AG20443 (cell line): ENCODE measurements at regions not wholly inside any gene's neighbourhood (a gene's known extent, or its start where the extent isn't known, plus 50 kb on each side); places are given as distances from the start of the nearest gene placed in this dataset.

Source experiments
- DNase-seq: peaks from one replicate; pipeline ENCODE4 v3.0.0; 2012; ENCODE audit warnings: low spot score, mixed read lengths

DNA sequence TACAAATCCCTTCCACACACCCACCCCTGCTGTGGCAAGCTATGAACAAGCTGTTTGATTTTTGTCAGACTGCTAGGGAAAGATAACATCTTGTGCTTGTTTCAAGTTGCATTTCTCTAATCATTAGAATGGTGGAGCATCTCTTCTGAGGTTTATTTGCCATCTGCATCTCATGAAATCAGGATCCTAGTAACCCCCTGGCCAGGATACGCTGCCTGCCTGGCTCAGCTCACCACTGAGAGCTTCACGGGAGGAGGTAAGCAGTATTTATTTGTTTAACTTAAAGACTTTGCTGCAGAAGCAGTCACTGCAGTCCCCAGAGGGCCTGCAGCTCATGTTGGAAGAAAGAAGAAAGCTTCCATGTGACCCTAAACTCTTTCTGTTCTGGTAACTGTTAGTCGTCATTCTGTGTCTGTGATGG, 83.3 kb upstream of the CXCL14 start:
- no peak for DNase-seq

DNA sequence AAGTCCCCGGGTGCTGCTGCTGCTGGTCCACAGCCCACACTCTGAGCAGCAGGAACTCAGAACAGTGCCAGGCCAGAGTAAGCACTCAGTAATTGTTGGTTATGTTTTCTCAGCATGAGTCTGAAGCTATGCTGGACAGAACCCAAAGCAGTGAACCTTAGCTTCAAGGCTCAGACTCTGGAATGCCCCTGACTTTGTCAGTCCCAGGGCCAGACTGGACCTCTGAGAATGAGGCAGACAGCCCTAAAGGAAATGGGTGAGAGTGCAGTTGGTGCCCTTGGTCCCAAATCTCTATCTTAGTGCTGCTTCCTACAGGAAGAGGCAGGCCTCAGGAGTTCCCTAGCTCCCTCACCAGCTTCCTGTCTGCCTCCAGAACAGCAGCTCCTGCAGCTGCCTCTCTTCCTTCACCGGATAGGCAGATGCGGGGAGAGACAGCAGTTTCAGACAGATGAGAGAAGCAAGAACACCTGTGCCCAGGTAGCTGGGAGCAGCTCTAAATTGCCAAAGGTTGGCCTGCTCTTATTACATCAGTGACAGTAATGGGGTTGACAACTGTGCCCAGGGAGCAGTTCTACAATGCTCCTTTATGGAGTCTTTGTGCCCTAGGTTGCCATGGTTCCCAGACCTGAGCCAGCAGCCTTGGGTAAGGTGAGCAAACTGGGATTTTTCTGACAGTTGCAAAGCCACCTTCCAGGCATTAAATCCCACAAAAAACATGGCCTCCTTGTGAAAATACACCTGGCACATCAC, 82.2 kb upstream of the CXCL14 start:
- no peak for DNase-seq

DNA sequence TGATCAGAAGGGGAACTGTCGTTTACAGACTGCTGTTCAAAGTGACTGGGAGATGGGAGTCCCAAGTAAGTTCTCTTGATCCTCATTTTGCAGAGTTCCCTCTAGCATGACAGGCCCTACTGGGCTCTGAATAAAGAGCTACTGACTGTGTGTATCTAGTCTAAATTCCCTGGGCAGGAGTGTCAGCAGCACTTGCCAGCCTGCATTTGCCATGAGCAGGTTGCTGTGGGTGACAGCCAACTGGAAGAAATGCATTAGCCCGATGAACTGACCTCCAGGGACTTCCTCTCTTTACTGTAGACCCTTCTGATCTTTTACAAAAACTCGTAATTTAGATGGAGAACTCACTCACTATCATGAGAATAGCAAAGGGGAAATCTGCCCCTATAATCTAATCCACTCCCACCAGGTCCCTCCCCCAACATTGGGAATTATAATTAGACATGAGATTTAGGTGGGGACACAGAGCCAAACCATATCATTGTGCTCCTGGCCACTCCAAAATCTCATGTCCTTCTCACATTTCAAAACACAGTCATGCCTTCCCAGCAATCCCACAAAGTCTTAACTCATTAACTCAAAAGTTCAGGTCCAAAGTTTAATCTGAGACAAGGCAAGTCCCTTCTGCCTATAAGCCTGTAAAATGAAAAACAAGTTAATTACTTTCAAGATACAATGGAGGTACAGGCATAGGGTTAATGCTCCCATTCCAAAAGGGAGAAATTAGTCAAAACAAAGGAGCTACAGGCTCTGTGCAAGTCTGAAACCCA, 78.9 kb upstream of the CXCL14 start:
- DNase-seq: no peak

DNA sequence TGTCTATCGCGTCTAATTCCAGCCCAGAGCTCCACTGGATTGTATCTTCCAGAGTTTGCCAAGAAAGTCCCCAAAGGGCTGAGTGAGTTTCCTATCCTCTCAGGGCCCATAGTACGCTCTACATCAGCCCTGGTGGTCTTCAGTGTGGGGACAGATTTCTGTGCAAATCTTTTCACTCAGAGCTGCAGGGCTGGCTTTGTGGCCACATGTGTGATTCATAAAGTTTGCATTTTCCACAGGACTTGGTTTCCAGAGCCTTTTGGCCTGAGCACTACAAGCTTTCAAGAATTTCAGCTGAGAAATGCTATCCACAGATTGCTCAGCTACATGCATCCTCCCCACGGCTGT, 76.7 kb upstream of the CXCL14 start:
- no peak for DNase-seq

GRCh38 chr5:135654761-135655467, 76.1 kb upstream of the CXCL14 start:
- DNase-seq: no peak

DNA sequence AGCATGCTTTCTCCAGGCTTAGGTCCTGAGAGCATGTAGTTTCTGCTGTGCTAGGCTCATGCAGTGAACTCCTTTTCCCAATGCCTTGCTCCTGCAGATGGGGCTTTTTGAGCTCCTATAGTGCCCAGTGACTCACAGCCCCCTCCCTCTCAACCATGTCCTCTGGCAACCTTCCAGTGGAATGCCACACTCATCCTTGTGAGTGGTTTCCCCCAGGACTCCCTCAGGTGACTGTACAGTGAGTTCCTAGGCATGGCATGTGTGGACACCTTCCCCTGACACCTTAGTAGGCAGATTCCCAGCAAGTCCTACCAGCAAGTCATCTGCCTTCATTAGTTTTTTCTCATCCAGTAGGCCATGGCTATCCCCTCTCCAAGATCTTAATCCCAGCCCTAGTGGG, 72.4 kb upstream of the CXCL14 start:
- DNase-seq: no peak

DNA sequence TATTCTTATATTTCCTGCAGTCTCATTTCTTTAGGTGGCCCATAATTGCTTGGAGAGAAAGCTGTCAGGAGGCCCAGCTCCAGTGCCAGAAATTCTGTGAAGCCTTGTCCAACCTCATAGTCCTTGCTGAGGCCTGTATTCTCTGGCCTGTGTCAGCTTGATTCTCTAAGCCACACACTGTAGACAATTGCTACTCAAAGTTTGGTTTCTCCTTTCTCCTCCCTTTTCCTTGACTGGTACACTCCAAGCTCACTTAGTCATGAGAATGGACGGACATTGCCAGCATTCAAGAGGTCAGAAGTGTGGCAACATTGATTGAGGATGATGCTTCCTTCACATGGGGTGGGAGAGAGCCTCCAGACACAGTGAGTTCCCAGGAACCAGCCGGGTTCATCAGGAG, 71.3 kb upstream of the CXCL14 start:
- DNase-seq: no peak

GRCh38 chr5:135649435-135649834, 70.6 kb upstream of the CXCL14 start:
- DNase-seq: no peak

- no peak for DNase-seq
Observed at GRCh38 chr5:135648116-135648515, 69.3 kb upstream of the CXCL14 start.

DNA sequence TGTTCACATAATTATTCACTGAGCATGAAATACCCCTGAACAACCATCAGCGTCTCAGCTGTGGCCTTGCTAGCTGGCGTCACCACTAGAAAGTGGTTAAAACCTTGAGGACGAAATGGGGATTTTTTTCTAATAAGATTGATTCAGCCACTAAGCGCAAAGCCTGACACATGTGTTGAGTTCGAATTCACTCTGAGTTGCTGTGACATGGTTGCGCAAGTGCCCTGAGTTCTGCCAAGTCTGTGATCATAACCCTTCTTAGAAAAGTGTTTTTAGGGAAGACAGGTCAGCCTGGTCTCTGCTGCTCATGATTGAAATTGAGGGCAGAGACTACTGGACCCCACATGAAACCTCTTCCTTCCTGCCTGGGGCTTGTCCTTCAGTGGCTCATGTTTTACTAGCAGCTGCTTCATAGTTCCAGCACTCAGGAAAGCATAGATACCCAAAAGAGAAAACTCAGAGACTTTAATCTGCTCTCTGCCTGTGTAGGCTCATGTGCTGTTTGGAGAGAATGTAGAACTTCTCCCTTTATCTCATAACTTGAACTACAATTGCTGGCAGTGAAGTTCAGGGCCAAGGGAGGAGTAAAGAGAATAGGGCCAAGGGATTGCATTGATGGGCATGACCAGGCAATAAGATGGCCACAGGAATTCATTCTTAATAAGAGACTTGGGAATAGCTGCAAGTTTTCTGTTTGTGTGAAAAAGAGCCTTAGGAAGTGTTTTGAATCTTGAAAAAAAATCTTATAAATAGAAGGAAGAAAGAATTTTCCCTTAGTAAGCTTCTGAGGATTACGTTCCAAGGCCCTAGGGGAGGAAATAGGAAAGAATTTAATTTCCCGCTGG, 66.8 kb upstream of the CXCL14 start:
- no peak for DNase-seq

- no peak for DNase-seq
Observed at GRCh38 chr5:135644816-135645215, 66.0 kb upstream of the CXCL14 start.

DNA sequence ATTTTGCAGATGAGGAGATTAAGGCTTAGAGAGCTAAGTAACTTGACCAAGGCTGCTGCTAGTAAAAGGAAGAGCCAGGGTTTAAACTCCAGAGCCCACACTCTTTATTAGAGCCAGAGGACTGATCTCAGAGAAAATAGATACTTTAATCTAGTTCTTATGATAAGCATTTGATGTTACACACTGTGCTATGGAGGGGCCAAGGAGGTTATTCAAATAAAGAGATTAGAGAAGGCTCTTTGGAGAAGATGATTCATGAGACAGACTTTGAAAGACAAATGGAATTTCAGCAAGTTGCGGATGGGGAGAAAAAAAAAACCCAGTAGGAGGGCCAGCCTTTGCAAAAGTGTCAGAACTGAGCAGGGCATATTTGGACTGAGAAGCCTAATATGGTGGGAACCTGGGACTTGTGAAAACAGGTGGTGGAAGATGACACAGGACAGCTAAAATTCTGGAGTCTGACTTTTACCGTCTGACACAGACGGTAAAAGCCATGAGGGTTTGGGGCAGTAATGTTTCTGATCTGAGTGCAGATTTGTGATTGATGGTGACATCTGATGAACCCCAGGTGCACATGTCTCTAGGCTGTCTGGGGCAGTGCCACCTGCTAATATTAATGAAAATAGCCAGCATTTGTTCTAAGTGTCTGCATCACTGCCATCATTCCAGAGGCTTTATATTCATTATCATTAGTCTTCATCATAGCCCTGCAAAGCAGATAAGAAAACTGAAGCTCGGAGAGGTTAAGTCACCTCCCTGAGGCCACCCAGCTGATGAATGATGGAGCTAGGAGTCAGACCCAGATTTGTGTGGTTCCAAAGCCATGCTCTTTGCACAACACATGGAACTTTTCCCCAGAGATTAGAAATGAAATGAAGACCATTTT, 65.3 kb upstream of the CXCL14 start:
- no peak for DNase-seq

DNA sequence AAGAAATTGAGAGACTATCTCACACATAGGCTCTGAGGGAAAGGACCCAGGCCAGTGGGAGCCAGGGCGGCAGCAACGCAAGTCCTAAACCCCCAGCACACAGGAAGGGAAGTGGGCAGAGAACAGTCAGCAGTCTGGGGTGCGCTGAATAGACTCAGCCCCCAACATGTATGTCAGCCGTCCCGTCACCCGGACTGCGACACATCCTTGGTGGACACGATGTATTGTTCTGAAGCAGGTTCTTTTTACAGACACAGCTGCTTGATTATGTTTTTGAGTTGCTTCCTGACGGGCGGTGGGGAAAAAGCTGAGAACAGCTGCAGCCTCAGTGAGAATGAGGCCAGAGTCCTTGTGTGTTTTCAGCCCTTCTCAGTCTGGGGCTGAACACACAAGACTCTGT, 64.1 kb upstream of the CXCL14 start:
- no peak for DNase-seq

GRCh38 chr5:135642488-135642870, 63.7 kb upstream of the CXCL14 start:
- DNase-seq: no peak

DNA sequence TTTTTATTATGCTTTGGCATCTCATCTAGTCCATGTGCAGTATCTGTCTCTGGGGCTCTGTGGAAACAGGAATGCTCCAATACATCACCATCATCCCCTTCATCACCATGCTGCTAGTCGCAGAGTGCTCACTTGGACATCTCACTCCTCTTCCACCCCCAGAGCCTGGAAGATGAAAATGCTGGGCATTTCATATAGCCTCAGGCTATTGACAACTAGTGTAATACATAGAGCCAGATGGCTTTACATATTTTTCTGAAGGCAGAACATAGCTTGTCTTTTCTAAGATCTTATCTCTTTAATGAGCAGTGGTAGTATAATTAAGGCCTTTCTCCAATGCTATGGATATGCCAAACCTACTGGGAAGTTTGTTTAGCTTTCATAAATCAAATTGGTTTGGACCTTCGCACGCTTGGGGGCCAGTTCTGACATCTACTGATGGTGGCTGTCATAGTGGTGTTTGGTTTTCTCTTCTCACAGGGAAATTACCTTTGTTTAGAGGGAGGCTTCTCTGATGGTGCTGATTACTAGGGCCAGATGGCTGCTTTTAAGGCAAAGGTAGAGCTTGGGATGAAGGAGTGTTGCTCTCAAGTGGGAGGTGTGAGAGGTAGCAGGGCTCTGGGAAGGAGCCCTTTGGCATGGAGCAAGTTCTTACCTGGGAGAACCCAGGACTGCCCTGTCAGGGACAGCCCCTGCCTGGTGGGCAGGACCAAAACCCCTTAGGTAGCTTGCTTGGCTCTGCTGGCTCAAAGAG, 63.1 kb upstream of the CXCL14 start:
- no peak for DNase-seq

GRCh38 chr5:135641319-135641718, 62.5 kb upstream of the CXCL14 start:
- DNase-seq: no peak

GRCh38 chr5:135635451-135635850, 56.7 kb upstream of the CXCL14 start:
- no peak for DNase-seq

DNA sequence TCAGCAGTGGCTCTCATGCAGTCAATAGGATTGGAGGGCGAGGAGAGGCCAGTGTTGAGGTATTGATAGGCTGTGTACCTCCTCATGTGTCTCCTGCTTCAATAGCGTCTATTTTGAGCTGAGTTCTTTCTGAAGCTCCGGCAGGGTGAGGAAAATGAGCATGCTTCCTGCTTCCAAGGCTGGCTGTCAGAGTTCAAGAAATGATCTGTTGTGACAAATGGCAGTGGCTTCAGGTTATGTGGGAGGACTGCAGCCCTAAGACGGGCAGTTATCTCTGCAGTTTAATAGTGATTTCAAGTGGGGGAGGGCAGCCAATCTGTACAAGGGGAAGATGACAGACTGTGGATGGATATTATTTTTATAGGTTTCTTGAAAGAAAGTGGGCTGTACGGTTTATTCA, 54.0 kb upstream of the CXCL14 start:
- DNase-seq: no peak

GRCh38 chr5:135631391-135631790, 52.6 kb upstream of the CXCL14 start:
- DNase-seq: no peak

DNA sequence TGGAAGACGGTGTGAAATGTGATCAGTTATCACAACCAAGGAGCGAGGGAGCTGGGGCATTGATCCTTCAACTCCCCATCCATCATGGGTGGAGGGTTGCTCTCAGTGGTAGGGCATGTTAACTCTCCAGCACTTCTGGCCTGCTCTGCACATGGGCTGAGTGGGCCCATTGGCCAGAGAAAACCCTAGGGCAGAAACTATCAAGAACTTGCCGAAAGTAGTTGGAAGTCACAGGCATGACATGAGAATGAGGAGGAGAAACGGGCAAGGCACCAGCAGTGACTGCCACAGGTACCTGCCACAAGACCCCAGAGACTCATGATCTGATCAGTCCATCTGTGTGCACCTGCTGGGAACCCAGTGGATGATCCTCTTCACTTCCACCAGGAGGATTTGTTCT, 50.9 kb upstream of the CXCL14 start:
- no peak for DNase-seq
